ENCODE measurements at regions not wholly inside any gene's neighbourhood (a gene's known extent, or its start where the extent isn't known, plus 50 kb on each side); places are given as distances from the start of the nearest gene placed in this dataset.

GRCh38 chr3:176789281-176789705 is 408.0 kb downstream of the TBL1XR1 start:
- DNase-seq = no peak

- DNase-seq = no peak
Observed at GRCh38 chr3:176787506-176787905, 409.8 kb downstream of the TBL1XR1 start.

- no peak for DNase-seq
Observed at GRCh38 chr3:176785171-176785570, 412.1 kb downstream of the TBL1XR1 start.

GRCh38 chr3:176780766-176781165 is 416.5 kb downstream of the TBL1XR1 start:
- no peak for DNase-seq

GRCh38 chr3:176776622-176777175 is 420.6 kb downstream of the TBL1XR1 start:
- DNase-seq = no peak

- no peak for DNase-seq
Observed at GRCh38 chr3:176769547-176770190, 427.6 kb downstream of the TBL1XR1 start.

GRCh38 chr3:176767385-176767784 is 429.9 kb downstream of the TBL1XR1 start:
- no peak for DNase-seq

GRCh38 chr3:176766862-176767261 is 430.4 kb downstream of the TBL1XR1 start:
- no peak for DNase-seq

GRCh38 chr3:176765382-176765900 is 431.8 kb downstream of the TBL1XR1 start:
- DNase-seq = no peak

- DNase-seq = no peak
Observed at GRCh38 chr3:176759815-176760506, 437.3 kb downstream of the TBL1XR1 start.

- no peak for DNase-seq
Observed at GRCh38 chr3:176757429-176757828, 439.9 kb downstream of the TBL1XR1 start.

GRCh38 chr3:176755977-176756376 is 441.3 kb downstream of the TBL1XR1 start:
- no peak for DNase-seq

GRCh38 chr3:176755552-176755951 is 441.7 kb downstream of the TBL1XR1 start:
- DNase-seq = no peak

- DNase-seq = no peak
Observed at GRCh38 chr3:176741664-176742047, 455.6 kb downstream of the TBL1XR1 start.

- DNase-seq = no peak
Observed at GRCh38 chr3:176740906-176741663, 456.2 kb downstream of the TBL1XR1 start.

GRCh38 chr3:176739159-176739558 is 458.1 kb downstream of the TBL1XR1 start:
- DNase-seq = no peak

GRCh38 chr3:176737480-176738110 is 459.7 kb downstream of the TBL1XR1 start:
- DNase-seq = no peak

- DNase-seq = no peak
Observed at GRCh38 chr3:176734146-176734545, 463.1 kb downstream of the TBL1XR1 start.

- DNase-seq = no peak
Observed at GRCh38 chr3:176724394-176724759, 472.9 kb downstream of the TBL1XR1 start.

- no peak for DNase-seq
Observed at GRCh38 chr3:176723758-176724393, 473.4 kb downstream of the TBL1XR1 start.

GRCh38 chr3:176714034-176714433 is 483.2 kb downstream of the TBL1XR1 start:
- no peak for DNase-seq

GRCh38 chr3:176712191-176712590 is 485.1 kb downstream of the TBL1XR1 start:
- DNase-seq = no peak

All from activated CD4-positive, alpha-beta T cell treated with anti-CD3 and anti-CD28 coated beads, Interleukin-2, amount 50 U/mL, for 16 hours (primary cell).